ENCODE measurements at regions not wholly inside any gene's neighbourhood (a gene's known extent, or its start where the extent isn't known, plus 50 kb on each side); places are given as distances from the start of the nearest gene placed in this dataset.

GRCh38 chr5:51039424-51040329 lies 343.6 kb upstream of the ISL1 start:
- Histone ChIP-seq H3K14ac (ENCODE audit: insufficient read length) (no peak overlapping the region), H3K9me3 (ENCODE audit: insufficient read depth in 2 of 2, low read depth in 1 of 2, low read length in 1 of 2) (no peaks in the 10 kb centered on the region), H2BK12ac (ENCODE audit: low read depth, low read length) (no peak overlapping the region), H3K23ac (ENCODE audit: insufficient read length) (no peak overlapping the region), H3K4ac (replicated peaks; ENCODE audit: insufficient read length, low read depth, low read length) (no peak overlapping the region), H2AFZ (ENCODE audit: low read length) (no peak overlapping the region), H3K27ac (ENCODE audit: low read depth, low read length) (no peak overlapping the region), H3K4me1 (replicated peaks in 1 of 4; ENCODE audit: control insufficient read depth in 3 of 4, insufficient read depth in 4 of 4, low read length in 3 of 4) (no peaks in the 10 kb centered on the region), H4K91ac (replicated peaks; ENCODE audit: insufficient read length, low read length) (no peak overlapping the region), H3K27me3 (replicated peaks in 1 of 4; ENCODE audit: control insufficient read depth in 3 of 4, extremely low read depth in 1 of 4, insufficient read depth in 3 of 4, low read length in 3 of 4) (no peaks in the 10 kb centered on the region), H3K36me3 (ENCODE audit: control insufficient read depth in 2 of 4, insufficient read depth in 4 of 4, low read length in 3 of 4) (no peaks in the 10 kb centered on the region), H2BK15ac (ENCODE audit: low read length) (no peak overlapping the region), H3K4me2 (ENCODE audit: insufficient read depth in 1 of 2, low read depth in 2 of 2, low read length in 2 of 2) (no peak overlapping the region), H4K5ac (ENCODE audit: insufficient read length, low read depth, low read length) (no peak overlapping the region), H3K79me1 (ENCODE audit: low read depth, low read length) (no peaks in the 10 kb centered on the region), H3K4me3 (ENCODE audit: extremely low read depth in 1 of 4, insufficient read depth in 2 of 4, low read depth in 3 of 4, low read length in 4 of 4) (no peak overlapping the region), H3K9ac (replicated peaks in 1 of 4; ENCODE audit: extremely low read depth in 1 of 4, low read depth in 3 of 4, low read length in 3 of 4) (no peak overlapping the region), H4K20me1 (replicated peaks in 1 of 2; ENCODE audit: control insufficient read depth in 1 of 2, insufficient read depth in 2 of 2, low read length in 2 of 2) (no peaks in the 10 kb centered on the region), H2BK120ac (replicated peaks; ENCODE audit: low read depth, low read length) (no peak overlapping the region), H4K8ac (ENCODE audit: extremely low read depth, insufficient read depth, low read length) (no peak overlapping the region), H3K79me2 (ENCODE audit: control insufficient read depth in 1 of 2, insufficient read depth in 2 of 2, low read length in 2 of 2) (no peaks in the 10 kb centered on the region), H3K23me2 (ENCODE audit: low read depth, low read length) (no peaks in the 10 kb centered on the region), H2BK20ac (ENCODE audit: low read length) (no peak overlapping the region), H2BK5ac (ENCODE audit: low read depth, low read length) (no peak overlapping the region), H2AK5ac (ENCODE audit: low read depth, low read length) (no peak overlapping the region), H3K56ac (replicated peaks; ENCODE audit: insufficient read length, low read depth, low read length) (no peak overlapping the region), H3K18ac (ENCODE audit: extremely low read depth, low read length) (no peak overlapping the region)
- ChIA-PET CTCF (ENCODE audit: partially characterized antibody) (interaction anchor here (0.6 kb wide), 1 partner anchor 47 kb away, joined by 3 read pairs; no protein-coding TSS in a partner anchor), POLR2A (ENCODE audit: partially characterized antibody) (no interaction called here)
- FAIRE-seq (no peak), DNase-seq (ENCODE audit: low read depth in 1 of 2, low spot score in 2 of 2) (no peak)
- 80% methylated on average over 6 of the region's 6 CpGs; no CpG with 5 or more reads in 1 of the 2 experiments for WGBS, 2 experiments (ENCODE audit: extremely low coverage in 1 of 2, insufficient coverage in 1 of 2, insufficient read length in 1 of 2, insufficient replicate concordance in 2 of 2, low coverage in 1 of 2, low lambda C conversion rate in 2 of 2, missing lambda C conversion rate in 1 of 2)
- TF ChIP-seq SP2 (IDR thresholded peaks at IDR 0.05; ENCODE audit: low read length) (no peak), CHD1 (IDR thresholded peaks at IDR 0.05; ENCODE audit: low read depth, low read length) (no peak), CTCF (IDR thresholded peaks at IDR 0.05; ENCODE audit: control extremely low read depth in 1 of 3, insufficient read depth in 1 of 3, low read depth in 1 of 3, low read length in 3 of 3) (no peak), GTF2F1 (IDR thresholded peaks at IDR 0.05; ENCODE audit: borderline replicate concordance, low read depth, low read length) (no peak), TCF12 (IDR thresholded peaks at IDR 0.05; ENCODE audit: low read depth, low read length) (no peak), ZNF274 (IDR thresholded peaks at IDR 0.05; ENCODE audit: borderline replicate concordance, extremely low read depth, low read length) (no peak), SRF (IDR thresholded peaks at IDR 0.05; ENCODE audit: low read depth, low read length) (no peak), HDAC6 (IDR thresholded peaks at IDR 0.05; ENCODE audit: low read depth, low read length) (no peak), BCL11A (IDR thresholded peaks at IDR 0.05; ENCODE audit: low read depth in 2 of 2, low read length in 2 of 2) (no peak), CTBP2 (IDR thresholded peaks at IDR 0.05; ENCODE audit: borderline replicate concordance, insufficient read depth, insufficient read length, low read length) (no peak)

All from H1 (cell line).